ENCODE measurements at regions not wholly inside any gene's neighbourhood (a gene's known extent, or its start where the extent isn't known, plus 50 kb on each side); places are given as distances from the start of the nearest gene placed in this dataset.

GRCh38 chr6:4346659-4347333 is 211.4 kb upstream of the ECI2 start:
- no peak for TF ChIP-seq MAX (IDR thresholded peaks at IDR 0.05; ENCODE audit: low read depth, low read length)
- TF ChIP-seq CTCF (IDR thresholded peaks at IDR 0.05; ENCODE audit: low read depth, low read length) = no peak
